ENCODE measurements at regions not wholly inside any gene's neighbourhood (a gene's known extent, or its start where the extent isn't known, plus 50 kb on each side); places are given as distances from the start of the nearest gene placed in this dataset.

DNA sequence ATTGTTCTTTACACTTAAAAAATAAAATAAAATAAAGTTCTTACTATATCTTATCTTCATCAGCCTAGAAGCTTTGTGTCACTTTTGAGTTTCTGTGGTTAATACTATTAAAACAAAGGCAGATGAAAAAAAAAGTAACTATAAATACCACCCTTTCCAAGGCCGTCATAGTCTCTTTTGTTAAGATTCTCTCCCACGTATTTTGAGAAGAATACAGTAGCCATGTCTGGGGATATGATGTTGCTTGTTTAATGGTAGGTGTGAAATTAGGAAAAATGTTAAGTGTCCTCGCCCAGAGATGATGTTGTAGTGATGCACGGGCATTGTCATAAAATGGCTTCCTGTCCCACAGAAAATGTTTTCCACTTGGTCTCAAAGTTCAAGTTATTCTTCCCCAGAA lies 223.9 kb downstream of the NEBL start:
- H3K36me3 ChIP-seq (replicated peaks): no peaks in the 10 kb centered on the region
- H3K27ac ChIP-seq: no peak overlapping the region
- TF ChIP-seq, protein P1, sequence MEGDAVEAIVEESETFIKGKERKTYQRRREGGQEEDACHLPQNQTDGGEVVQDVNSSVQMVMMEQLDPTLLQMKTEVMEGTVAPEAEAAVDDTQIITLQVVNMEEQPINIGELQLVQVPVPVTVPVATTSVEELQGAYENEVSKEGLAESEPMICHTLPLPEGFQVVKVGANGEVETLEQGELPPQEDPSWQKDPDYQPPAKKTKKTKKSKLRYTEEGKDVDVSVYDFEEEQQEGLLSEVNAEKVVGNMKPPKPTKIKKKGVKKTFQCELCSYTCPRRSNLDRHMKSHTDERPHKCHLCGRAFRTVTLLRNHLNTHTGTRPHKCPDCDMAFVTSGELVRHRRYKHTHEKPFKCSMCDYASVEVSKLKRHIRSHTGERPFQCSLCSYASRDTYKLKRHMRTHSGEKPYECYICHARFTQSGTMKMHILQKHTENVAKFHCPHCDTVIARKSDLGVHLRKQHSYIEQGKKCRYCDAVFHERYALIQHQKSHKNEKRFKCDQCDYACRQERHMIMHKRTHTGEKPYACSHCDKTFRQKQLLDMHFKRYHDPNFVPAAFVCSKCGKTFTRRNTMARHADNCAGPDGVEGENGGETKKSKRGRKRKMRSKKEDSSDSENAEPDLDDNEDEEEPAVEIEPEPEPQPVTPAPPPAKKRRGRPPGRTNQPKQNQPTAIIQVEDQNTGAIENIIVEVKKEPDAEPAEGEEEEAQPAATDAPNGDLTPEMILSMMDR (IDR thresholded peaks at IDR 0.05; ENCODE audit: low read depth, low read length, missing control alignments): no peak
- no peak overlapping the region for H3K4me3 ChIP-seq (ENCODE audit: low read depth, low read length)
- H3K27me3 ChIP-seq (replicated peaks): no peaks in the 10 kb centered on the region
- in situ Hi-C loops (cut with HindIII; ENCODE audit: low pct_ligation_motif_present, low sequenced_read_pairs): no loop called here
- DNase-seq: no peak

DNA sequence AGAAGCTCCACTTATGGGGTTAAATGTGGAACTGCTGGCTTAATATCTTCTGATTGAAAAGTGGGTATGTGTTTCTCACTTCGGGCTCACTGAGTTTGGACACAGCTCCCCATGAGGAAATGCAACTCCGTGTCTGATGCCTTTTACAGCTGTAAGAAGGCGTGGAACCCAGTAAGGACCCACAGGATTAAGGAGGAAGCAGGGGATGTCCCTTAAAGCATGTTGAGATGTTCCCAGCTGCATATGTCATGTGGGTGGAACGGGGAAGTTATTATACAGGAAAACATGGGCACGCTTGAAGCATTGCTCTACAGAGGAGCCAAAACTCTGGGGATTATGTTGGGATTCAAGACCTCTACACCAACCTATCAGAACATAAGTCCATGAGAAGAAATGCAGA lies 224.4 kb downstream of the NEBL start:
- DNase-seq: no peak
- Histone ChIP-seq H3K27me3 (replicated peaks) (no peaks in the 10 kb centered on the region), H3K27ac (no peak overlapping the region), H3K36me3 (replicated peaks) (no peaks in the 10 kb centered on the region), H3K4me3 (ENCODE audit: low read depth, low read length) (no peak overlapping the region)
- TF ChIP-seq, protein P1 (IDR thresholded peaks at IDR 0.05; ENCODE audit: low read depth, low read length, missing control alignments): no peak
- in situ Hi-C loops (cut with HindIII; ENCODE audit: low pct_ligation_motif_present, low sequenced_read_pairs): no loop called here

DNA sequence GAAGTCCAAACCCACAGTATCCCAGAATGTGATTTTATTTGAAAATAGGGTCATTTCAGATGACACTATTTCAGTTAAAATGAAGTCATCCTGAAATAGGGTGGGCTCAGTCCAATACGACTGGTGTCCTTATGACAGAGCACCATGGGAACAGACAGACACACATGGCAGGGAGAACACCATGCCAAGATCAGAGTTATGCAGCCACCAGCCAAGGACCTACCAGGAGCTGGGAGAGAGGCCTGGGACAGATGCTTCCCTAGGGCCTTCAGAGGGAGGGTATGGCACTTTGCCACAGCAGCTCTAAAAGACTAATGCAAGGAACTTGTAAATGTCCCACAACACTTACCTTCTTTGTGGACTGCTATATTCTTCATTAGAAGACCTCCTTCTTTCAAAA lies 226.5 kb downstream of the NEBL start:
- in situ Hi-C loops (cut with HindIII; ENCODE audit: low pct_ligation_motif_present, low sequenced_read_pairs): no loop called here
- Histone ChIP-seq H3K27me3 (replicated peaks) (no peaks in the 10 kb centered on the region), H3K36me3 (replicated peaks) (no peaks in the 10 kb centered on the region), H3K4me3 (ENCODE audit: low read depth, low read length) (no peak overlapping the region), H3K27ac (no peak overlapping the region)
- no peak for DNase-seq
- TF ChIP-seq, protein P1 (IDR thresholded peaks at IDR 0.05; ENCODE audit: low read depth, low read length, missing control alignments): no peak

DNA sequence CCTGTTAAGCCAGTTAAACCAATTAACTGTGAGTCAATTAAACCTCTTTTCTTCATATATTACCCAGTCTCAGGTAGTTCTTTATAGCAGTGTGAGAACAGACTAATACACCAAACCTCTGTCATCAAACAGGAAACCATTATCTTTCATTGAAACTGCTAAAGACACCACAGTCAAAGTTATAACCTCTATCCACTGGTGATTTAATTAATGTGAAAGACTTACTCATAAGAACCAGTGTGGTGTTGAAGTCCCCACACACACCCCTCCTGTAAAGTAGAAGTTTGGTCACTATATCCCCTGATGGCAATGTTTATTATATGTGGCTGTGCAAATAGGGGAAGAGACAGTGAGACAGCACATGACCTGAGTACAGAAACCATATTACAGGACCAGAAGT lies 228.1 kb downstream of the NEBL start:
- Histone ChIP-seq H3K36me3 (replicated peaks) (no peaks in the 10 kb centered on the region), H3K4me3 (ENCODE audit: low read depth, low read length) (no peak overlapping the region), H3K27me3 (replicated peaks) (no peaks in the 10 kb centered on the region), H3K27ac (no peak overlapping the region)
- TF ChIP-seq, protein P1 (IDR thresholded peaks at IDR 0.05; ENCODE audit: low read depth, low read length, missing control alignments): no peak
- in situ Hi-C loops (cut with HindIII; ENCODE audit: low pct_ligation_motif_present, low sequenced_read_pairs): no loop called here
- DNase-seq: no peak

DNA sequence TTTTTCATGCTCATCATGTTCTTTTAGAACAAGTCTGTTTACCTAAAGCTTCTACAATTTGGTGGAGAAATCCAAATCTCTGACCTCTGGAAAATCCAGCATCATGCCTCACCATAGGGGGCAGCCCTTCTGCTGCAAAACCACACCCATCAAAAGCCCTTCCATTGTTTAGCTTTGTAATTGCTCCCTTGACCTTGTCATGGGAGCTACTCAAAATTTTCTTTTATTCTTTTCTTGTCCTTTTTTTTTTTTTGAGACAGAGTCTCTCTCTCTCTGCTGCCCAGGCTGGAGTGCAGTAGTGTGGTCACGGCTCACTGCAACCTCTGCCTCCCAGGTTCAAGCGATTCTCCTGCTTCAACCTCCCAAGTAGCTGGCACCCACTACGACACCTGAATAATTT lies 234.4 kb downstream of the NEBL start:
- no peak for DNase-seq
- Histone ChIP-seq H3K27me3 (replicated peaks) (no peaks in the 10 kb centered on the region), H3K27ac (no peak overlapping the region), H3K4me3 (ENCODE audit: low read depth, low read length) (no peak overlapping the region), H3K36me3 (replicated peaks) (no peaks in the 10 kb centered on the region)
- in situ Hi-C loops (cut with HindIII; ENCODE audit: low pct_ligation_motif_present, low sequenced_read_pairs): no loop called here
- TF ChIP-seq, protein P1 (IDR thresholded peaks at IDR 0.05; ENCODE audit: low read depth, low read length, missing control alignments): no peak

DNA sequence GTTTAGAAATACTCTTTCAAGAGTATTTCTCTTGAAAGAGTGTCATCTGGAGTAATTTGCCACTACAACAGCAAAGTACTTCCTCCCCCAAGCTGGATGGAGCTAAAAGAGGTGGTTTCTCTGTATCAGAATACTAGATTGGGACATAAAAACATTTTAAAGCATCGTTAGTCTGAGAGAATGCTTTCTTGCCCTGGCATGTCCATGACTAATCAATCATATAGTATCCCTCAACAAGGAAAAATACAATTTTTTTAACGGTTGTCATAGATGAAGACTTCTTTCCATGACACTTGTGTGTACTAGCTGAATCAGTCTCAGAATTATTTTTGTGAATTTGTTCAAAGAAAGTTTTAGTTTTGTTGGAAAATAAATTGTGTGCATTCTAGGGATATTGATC lies 237.9 kb downstream of the NEBL start:
- H3K27ac ChIP-seq: no peak overlapping the region
- in situ Hi-C loops (cut with HindIII; ENCODE audit: low pct_ligation_motif_present, low sequenced_read_pairs): no loop called here

More for the DNA sequence above, 237.9 kb downstream of the NEBL start:
- Histone ChIP-seq H3K4me3 (ENCODE audit: low read depth, low read length) (no peak overlapping the region), H3K36me3 (replicated peaks) (no peaks in the 10 kb centered on the region), H3K27me3 (replicated peaks) (no peaks in the 10 kb centered on the region)
- TF ChIP-seq, protein P1 (IDR thresholded peaks at IDR 0.05; ENCODE audit: low read depth, low read length, missing control alignments): no peak
- DNase-seq: no peak

All from brain microvascular endothelial cell (primary cell).